Left ventricle myocardium superior (tissue), 1 donor: ENCODE measurements at regions not wholly inside any gene's neighbourhood (a gene's known extent, or its start where the extent isn't known, plus 50 kb on each side); places are given as distances from the start of the nearest gene placed in this dataset.
"Not testable (repeated sequence)": the region's sequence is repeated elsewhere in the genome, so short reads cannot be mapped to it uniquely, and the experiment has no call there.

ENCODE experiments used
- ATAC-seq: fragments of 200-7000 bp; cut with Tn5 transposase; one replicate; pipeline ENCODE4 v1.9.1; 2020; ENCODE audit warnings: mild to moderate bottlenecking, moderate library complexity
- DNase-seq: peaks from one replicate; pipeline ENCODE4 v3.0.0-alpha.2; 2020
- intact Hi-C: fragments of 100-400 bp; cut with micrococcal nuclease; formaldehyde crosslinking; loops from one replicate; pipeline ENCODE4 v1.11.0; 2022
- donor health status: DM: no; HTN: yes; CAD: no; lungs with severe emphysema.

DNA sequence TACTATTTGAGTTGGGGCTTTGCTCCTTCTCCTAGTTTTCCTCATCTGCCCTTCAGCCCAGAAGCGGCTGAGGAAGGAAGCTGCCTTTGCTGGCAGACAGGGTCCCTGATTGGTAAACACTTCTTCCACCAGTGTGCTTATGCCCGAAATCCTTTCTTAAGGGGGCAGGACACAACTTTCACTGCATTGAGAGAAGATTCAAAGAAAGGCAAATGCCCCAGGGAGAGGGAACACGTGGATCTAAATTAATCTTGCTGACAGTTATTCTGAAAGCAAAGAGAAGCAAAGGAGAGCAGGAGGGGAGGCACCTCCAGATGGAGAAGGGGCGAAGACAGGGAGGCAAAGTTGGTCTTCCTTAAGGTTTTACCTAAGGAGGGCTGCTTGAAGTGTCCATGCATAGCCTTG lies 92.1 kb upstream of the EFEMP1 start:
- intact Hi-C loops, result no loop called here
- no peak for ATAC-seq

DNA sequence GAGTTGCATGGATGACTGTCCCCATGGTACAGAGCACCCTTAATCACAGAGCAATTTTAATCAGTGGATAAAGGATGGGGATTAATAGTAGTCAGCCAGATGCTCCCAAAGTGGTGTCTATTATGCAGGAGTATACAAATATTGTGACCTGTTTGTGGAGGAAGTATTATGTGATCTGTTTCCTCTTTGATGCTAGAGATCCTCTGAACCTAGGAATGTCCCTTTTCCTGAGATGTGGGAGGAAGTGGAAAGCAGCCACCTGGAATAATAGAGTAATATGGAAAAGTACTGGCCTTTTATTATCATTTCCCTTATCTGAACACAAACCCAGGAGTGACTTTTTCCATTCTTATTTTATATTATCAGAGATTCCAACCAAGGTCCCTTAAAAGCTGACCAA lies 94.2 kb upstream of the EFEMP1 start:
- ATAC-seq, result no peak
- DNase-seq, result no peak
- intact Hi-C loops, result no loop called here

More for the DNA sequence above, 92.1 kb upstream of the EFEMP1 start:
- no peak for DNase-seq

DNA sequence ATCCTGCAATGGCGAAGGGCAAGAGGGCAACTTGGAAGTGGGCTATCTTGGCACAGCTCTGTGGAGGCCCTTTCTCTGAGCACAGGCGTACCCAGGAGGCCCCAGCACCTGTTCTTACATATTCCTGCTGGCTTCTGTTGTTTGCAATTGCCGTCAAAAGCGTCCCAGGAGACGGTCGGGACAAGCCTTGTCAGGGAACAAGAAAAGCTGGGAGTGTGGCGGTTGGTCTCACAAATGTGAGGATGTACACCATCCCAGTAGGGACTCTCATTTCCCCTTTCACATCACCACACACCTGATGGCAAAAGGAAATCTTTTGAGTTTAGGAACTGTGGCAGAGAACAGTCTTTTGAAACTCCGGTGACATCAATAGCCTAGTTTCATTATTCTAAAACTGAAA lies 94.7 kb upstream of the EFEMP1 start:
- intact Hi-C loops, result no loop called here
- DNase-seq (no peak), ATAC-seq (no peak)

DNA sequence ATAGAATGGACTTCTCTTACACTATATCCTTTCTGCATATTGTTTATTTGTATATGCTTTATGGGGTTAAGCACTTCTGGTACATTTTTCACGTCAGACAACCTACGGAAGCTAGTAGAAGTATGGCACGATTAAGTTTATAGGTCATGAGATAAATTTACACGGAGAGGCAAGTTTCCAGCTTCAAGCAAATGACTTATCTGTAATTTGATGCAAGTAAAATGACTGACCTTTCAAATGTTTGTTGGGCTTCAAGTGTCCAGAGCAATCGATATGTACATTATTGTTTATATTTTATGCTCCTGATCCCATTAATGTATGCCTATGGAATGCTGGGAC lies 97.5 kb upstream of the EFEMP1 start:
- DNase-seq (no peak), ATAC-seq (no peak)
- intact Hi-C loops, result no loop called here

- ATAC-seq (no peak), DNase-seq (no peak)
- intact Hi-C loops, result no loop called here
These were observed 98.0 kb upstream of the EFEMP1 start for GRCh38 chr2:56021579-56021978.

DNA sequence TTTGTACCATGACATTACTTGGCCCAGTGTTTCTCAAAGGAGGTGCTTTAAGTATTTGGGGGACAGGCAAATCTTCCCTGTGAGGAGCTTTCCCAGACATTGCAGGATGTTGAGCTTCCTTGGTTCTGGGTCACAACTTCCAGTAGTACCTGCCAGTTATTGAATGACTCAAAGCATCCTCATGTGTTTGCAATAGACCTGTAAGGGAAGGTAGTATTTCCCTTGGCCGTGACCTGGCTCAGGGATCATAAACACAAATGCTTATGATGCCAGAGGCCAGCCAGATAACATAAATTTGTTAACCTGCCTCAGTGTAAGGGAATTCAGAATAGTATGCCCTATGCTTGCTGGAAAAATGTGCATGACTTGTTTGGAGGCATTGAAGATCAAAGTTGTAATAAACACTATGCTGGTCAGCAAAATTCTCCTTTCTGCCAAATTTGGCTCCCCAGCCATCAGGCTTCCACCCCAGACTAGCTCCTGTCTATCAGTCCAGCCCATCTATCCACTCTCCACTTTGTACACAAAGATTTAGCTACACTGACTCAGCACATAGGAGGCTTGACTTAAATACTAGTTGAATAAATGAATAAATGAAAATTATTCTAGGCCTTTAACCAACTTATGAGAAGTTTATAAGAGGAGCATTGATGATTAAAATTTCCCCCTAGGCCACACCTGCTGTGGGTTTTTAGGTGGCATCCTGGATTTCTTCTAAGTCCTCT lies 102.0 kb upstream of the EFEMP1 start:
- no peak for ATAC-seq
- intact Hi-C loops, result no loop called here

GRCh38 chr2:56026828-56027227 lies 103.2 kb upstream of the EFEMP1 start:
- ATAC-seq, result peak; percentile 25
- intact Hi-C loops, result no loop called here
- no peak for DNase-seq

More for the DNA sequence above, 102.0 kb upstream of the EFEMP1 start:
- DNase-seq, result no peak

GRCh38 chr2:56030062-56030461 lies 106.5 kb upstream of the EFEMP1 start:
- ATAC-seq, result no peak
- DNase-seq, result no peak
- intact Hi-C loops, result no loop called here

- intact Hi-C loops, result no loop called here
- DNase-seq (no peak), ATAC-seq (no peak)
These were observed 107.3 kb upstream of the EFEMP1 start for GRCh38 chr2:56030901-56031300.

- ATAC-seq, result no peak
- intact Hi-C loops, result no loop called here
- DNase-seq, result no peak
These were observed 110.7 kb upstream of the EFEMP1 start for GRCh38 chr2:56034258-56034657.

GRCh38 chr2:56040189-56040588 lies 116.6 kb upstream of the EFEMP1 start:
- DNase-seq, result no peak
- intact Hi-C loops, result no loop called here
- ATAC-seq, result no peak

GRCh38 chr2:56040834-56041233 lies 117.3 kb upstream of the EFEMP1 start:
- intact Hi-C loops, result no loop called here
- no peak for DNase-seq
- ATAC-seq, result no peak

GRCh38 chr2:56047136-56047535 lies 123.6 kb upstream of the EFEMP1 start:
- DNase-seq (no peak), ATAC-seq (no peak)
- intact Hi-C loops, result no loop called here

- intact Hi-C loops, result no loop called here
- ATAC-seq (no peak), DNase-seq (no peak)
These were observed 125.8 kb upstream of the EFEMP1 start for GRCh38 chr2:56049233-56049845.

- ATAC-seq (no peak), DNase-seq (no peak)
- intact Hi-C loops, result no loop called here
These were observed 130.1 kb upstream of the EFEMP1 start for GRCh38 chr2:56053679-56054078.

DNA sequence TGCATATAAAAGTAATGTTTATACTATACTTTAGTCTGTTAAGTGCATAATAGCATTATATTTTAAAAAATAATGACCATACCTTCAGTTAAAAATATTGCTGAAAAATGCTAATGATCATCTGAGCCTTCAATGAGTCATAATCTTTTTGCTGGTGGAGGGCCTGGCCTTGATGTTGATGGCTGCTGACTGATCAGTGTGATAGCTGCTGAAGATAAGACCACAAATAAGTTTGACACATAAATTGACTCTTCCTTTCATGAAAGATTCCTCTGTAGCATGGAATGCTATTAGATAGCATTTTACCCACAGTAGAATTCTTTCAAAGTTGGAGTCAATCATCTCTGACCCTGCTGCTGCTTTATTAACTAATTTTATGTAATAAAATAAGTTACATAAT lies 128.4 kb upstream of the CCDC85A start:
- DNase-seq (no peak), ATAC-seq (no peak)
- intact Hi-C loops, result no loop called here

DNA sequence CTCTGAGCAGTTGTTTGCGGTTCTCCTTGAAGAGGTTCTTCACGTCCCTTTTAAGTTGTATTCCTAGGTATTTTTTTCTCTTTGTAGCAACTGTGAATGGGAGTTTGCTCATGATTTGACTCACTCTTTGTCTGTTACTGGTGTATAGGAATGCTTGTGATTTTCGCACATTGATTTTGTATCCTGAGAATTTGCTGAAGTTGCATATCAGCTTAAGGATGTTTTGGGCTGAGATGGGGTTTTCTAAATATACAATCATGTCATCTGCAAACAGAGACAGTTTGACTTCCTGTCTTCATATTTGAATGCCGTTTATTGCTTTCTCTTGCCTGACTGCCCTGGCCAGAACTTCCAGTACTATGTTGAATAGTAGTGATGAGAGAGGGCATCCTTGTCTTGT lies 122.5 kb upstream of the CCDC85A start:
- DNase-seq, ATAC-seq, intact Hi-C loops: not testable (repeated sequence)

- intact Hi-C loops, result no loop called here
- DNase-seq (no peak), ATAC-seq (no peak)
These were observed 115.0 kb upstream of the CCDC85A start for GRCh38 chr2:56068746-56069145.

DNA sequence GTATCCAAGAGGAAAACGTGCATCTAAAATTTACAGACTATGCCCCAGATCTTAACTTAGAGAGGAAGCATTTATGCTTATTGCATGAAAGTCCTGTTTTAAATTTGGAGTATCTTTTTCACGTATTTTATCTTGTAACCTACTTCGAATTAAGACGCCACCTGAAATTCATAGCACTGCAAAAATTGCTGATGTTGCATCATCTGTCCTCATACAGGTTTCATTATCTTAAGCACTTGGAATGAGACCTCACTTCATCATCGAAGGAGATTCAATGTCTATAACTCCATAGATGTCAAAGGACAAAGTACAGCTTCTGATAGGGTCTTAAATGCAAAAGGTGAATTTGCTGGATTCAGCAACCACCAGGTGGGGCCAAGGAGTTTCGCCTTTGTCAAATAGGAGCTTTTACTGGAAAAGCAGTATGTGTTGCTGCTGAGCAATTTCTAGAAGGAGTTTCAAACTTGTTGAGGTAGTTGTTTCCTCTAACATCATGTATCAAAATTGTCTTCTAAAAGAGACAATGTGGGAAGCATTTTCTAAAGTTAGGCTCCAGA lies 106.4 kb upstream of the CCDC85A start:
- ATAC-seq (no peak), DNase-seq (no peak)
- intact Hi-C loops, result no loop called here

DNA sequence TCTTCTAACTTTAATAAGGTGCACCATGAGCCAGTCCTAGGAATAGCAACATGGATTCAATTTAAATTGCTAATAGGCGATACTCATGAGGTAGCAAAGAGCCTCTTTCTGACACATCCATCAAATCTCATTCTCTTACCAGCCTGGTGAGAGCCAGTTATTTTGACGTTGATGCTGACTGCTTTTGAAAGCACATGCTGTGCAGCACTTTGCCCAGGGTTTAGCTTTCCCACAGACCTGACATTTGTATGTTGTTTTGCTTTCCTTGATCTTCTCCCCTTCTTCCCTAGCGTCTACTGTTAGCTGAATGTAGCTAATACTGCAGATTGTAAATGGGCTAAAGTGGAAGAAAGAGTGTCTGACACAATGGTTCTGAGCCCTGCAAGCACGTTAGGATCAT lies 101.1 kb upstream of the CCDC85A start:
- intact Hi-C loops, result no loop called here
- no peak for DNase-seq
- no peak for ATAC-seq
